ENCODE measurements at regions not wholly inside any gene's neighbourhood (a gene's known extent, or its start where the extent isn't known, plus 50 kb on each side); places are given as distances from the start of the nearest gene placed in this dataset.
A peak's percentile ranks its signal among the peaks of the same experiment; 100 is the strongest.

GRCh38 chr2:84297155-84297554, 161.9 kb downstream of the SUCLG1 start:
- H3K36me3 ChIP-seq = no peaks in the 10 kb centered on the region
- H3K4me1 ChIP-seq = peaks cover 0 to 6% (median 1%) of the 10 kb centered on the region in 4 donors
- no peak for TF ChIP-seq CTCF (IDR thresholded peaks at IDR 0.05)
- TF ChIP-seq POLR2A (IDR thresholded peaks at IDR 0.05) = no peak
- no peak overlapping the region for H3K4me3 ChIP-seq
- peak overlapping the region in 3 of 4 donors; percentile 14 to 87 (median 80) for H3K27ac ChIP-seq
- DNase-seq = peak in 2 of 3 donors; percentile 72 to 83
- no peaks in the 10 kb centered on the region for H3K9me3 ChIP-seq
- no peaks in the 10 kb centered on the region for H3K27me3 ChIP-seq

GRCh38 chr2:84293791-84294380, 165.2 kb downstream of the SUCLG1 start:
- Histone ChIP-seq H3K9me3 (no peaks in the 10 kb centered on the region), H3K36me3 (no peaks in the 10 kb centered on the region), H3K27ac (peak overlapping the region in 2 of 4 donors; percentile 36 to 73), H3K4me3 (no peak overlapping the region), H3K4me1 (peaks cover 0 to 6% (median 1%) of the 10 kb centered on the region in 4 donors), H3K27me3 (no peaks in the 10 kb centered on the region)
- DNase-seq = peak in 2 of 3 donors; percentile 73 to 78
- TF ChIP-seq CTCF (IDR thresholded peaks at IDR 0.05) (no peak), POLR2A (IDR thresholded peaks at IDR 0.05) (no peak)

- no peaks in the 10 kb centered on the region for H3K27me3 ChIP-seq
- H3K27ac ChIP-seq = peak overlapping the region in 1 of 4 donors; percentile 9
- TF ChIP-seq CTCF (IDR thresholded peaks at IDR 0.05) (no peak), POLR2A (IDR thresholded peaks at IDR 0.05) (no peak)
- H3K36me3 ChIP-seq = no peaks in the 10 kb centered on the region
- DNase-seq = no peak
- no peaks in the 10 kb centered on the region for H3K9me3 ChIP-seq
- no peak overlapping the region for H3K4me3 ChIP-seq
- H3K4me1 ChIP-seq = peaks cover 0 to 6% (median 1%) of the 10 kb centered on the region in 4 donors
These were observed 166.5 kb downstream of the SUCLG1 start for GRCh38 chr2:84292545-84292944.

- TF ChIP-seq POLR2A (IDR thresholded peaks at IDR 0.05) (no peak), CTCF (IDR thresholded peaks at IDR 0.05) (no peak)
- Histone ChIP-seq H3K27ac (no peak overlapping the region), H3K4me1 (peaks cover 0 to 6% (median 1%) of the 10 kb centered on the region in 4 donors), H3K9me3 (no peaks in the 10 kb centered on the region), H3K36me3 (no peaks in the 10 kb centered on the region), H3K27me3 (no peaks in the 10 kb centered on the region), H3K4me3 (no peak overlapping the region)
- no peak for DNase-seq
These were observed 168.5 kb downstream of the SUCLG1 start for GRCh38 chr2:84290537-84290936.

GRCh38 chr2:84288293-84288692, 170.8 kb downstream of the SUCLG1 start:
- no peaks in the 10 kb centered on the region for H3K27me3 ChIP-seq
- H3K9me3 ChIP-seq = no peaks in the 10 kb centered on the region
- no peak overlapping the region for H3K4me3 ChIP-seq
- H3K4me1 ChIP-seq = peaks cover 0 to under 1% (median under 1%) of the 10 kb centered on the region in 4 donors
- DNase-seq = no peak
- TF ChIP-seq POLR2A (IDR thresholded peaks at IDR 0.05) (no peak), CTCF (IDR thresholded peaks at IDR 0.05) (no peak)
- no peaks in the 10 kb centered on the region for H3K36me3 ChIP-seq
- no peak overlapping the region for H3K27ac ChIP-seq
